ENCODE measurements at regions not wholly inside any gene's neighbourhood (a gene's known extent, or its start where the extent isn't known, plus 50 kb on each side); places are given as distances from the start of the nearest gene placed in this dataset.

DNA sequence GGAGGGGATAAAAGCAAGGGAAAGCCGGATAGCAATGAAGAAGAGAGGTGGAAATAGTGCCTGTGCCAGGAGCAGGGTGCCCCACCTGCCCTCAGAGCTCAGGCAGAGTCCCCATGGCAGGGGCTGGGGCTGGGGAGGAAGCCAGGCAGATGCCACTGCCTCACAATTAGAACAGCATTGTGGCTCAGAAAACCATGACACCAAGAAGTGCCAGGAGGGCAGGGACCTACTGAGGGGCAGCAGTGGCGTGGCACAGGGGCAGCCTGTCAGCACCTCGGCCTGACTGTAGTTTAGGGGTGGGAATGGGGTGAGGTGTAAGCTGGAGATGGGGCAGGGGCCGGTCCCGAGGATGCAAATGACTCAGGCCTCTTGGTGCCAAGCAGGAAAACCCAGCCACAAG is 532.1 kb upstream of the B3GAT1 start:
- TF ChIP-seq, protein P1, sequence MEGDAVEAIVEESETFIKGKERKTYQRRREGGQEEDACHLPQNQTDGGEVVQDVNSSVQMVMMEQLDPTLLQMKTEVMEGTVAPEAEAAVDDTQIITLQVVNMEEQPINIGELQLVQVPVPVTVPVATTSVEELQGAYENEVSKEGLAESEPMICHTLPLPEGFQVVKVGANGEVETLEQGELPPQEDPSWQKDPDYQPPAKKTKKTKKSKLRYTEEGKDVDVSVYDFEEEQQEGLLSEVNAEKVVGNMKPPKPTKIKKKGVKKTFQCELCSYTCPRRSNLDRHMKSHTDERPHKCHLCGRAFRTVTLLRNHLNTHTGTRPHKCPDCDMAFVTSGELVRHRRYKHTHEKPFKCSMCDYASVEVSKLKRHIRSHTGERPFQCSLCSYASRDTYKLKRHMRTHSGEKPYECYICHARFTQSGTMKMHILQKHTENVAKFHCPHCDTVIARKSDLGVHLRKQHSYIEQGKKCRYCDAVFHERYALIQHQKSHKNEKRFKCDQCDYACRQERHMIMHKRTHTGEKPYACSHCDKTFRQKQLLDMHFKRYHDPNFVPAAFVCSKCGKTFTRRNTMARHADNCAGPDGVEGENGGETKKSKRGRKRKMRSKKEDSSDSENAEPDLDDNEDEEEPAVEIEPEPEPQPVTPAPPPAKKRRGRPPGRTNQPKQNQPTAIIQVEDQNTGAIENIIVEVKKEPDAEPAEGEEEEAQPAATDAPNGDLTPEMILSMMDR (IDR thresholded peaks at IDR 0.05): no peak
- TF ChIP-seq SMAD4 (CRISPR knock-in tag; IDR thresholded peaks at IDR 0.05) (no peak), CREM (CRISPR knock-in tag; IDR thresholded peaks at IDR 0.05) (no peak), ZBTB21 (CRISPR knock-in tag; IDR thresholded peaks at IDR 0.05; ENCODE audit: borderline replicate concordance) (no peak), CBFB (CRISPR knock-in tag; IDR thresholded peaks at IDR 0.05; ENCODE audit: low read depth) (no peak), ZNF138 (CRISPR knock-in tag; conservative IDR thresholded peaks at IDR 0.05) (no peak)
- TF ChIP-seq, protein P2, sequence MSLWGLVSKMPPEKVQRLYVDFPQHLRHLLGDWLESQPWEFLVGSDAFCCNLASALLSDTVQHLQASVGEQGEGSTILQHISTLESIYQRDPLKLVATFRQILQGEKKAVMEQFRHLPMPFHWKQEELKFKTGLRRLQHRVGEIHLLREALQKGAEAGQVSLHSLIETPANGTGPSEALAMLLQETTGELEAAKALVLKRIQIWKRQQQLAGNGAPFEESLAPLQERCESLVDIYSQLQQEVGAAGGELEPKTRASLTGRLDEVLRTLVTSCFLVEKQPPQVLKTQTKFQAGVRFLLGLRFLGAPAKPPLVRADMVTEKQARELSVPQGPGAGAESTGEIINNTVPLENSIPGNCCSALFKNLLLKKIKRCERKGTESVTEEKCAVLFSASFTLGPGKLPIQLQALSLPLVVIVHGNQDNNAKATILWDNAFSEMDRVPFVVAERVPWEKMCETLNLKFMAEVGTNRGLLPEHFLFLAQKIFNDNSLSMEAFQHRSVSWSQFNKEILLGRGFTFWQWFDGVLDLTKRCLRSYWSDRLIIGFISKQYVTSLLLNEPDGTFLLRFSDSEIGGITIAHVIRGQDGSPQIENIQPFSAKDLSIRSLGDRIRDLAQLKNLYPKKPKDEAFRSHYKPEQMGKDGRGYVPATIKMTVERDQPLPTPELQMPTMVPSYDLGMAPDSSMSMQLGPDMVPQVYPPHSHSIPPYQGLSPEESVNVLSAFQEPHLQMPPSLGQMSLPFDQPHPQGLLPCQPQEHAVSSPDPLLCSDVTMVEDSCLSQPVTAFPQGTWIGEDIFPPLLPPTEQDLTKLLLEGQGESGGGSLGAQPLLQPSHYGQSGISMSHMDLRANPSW (CRISPR knock-in tag; conservative IDR thresholded peaks at IDR 0.05; ENCODE audit: low read depth): no peak
- TF ChIP-seq, protein P3, sequence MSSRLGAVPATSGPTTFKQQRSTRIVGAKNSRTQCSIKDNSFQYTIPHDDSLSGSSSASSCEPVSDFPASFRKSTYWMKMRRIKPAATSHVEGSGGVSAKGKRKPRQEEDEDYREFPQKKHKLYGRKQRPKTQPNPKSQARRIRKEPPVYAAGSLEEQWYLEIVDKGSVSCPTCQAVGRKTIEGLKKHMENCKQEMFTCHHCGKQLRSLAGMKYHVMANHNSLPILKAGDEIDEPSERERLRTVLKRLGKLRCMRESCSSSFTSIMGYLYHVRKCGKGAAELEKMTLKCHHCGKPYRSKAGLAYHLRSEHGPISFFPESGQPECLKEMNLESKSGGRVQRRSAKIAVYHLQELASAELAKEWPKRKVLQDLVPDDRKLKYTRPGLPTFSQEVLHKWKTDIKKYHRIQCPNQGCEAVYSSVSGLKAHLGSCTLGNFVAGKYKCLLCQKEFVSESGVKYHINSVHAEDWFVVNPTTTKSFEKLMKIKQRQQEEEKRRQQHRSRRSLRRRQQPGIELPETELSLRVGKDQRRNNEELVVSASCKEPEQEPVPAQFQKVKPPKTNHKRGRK (CRISPR knock-in tag; IDR thresholded peaks at IDR 0.05; ENCODE audit: borderline replicate concordance): no peak

Data from WTC11 (cell line).